HTR-8/SVneo (cell line): ENCODE measurements at regions not wholly inside any gene's neighbourhood (a gene's known extent, or its start where the extent isn't known, plus 50 kb on each side); places are given as distances from the start of the nearest gene placed in this dataset.

Source experiments
- DNase-seq: peaks from one replicate; pipeline ENCODE4 v3.0.0; 2011; ENCODE audit warnings: low spot score, mixed read lengths; ENCODE audit not compliant: insufficient read length
- FAIRE-seq: peaks from 2 replicates; lab custom pipeline; 2011; peaks lifted over from hg19 to GRCh38; lab: Jason Lieb, UNC

- no peak for DNase-seq
- no peak for FAIRE-seq
These were observed 172.8 kb downstream of the ACTL8 start for GRCh38 chr1:17927952-17928351.

- no peak for FAIRE-seq
- no peak for DNase-seq
These were observed 174.1 kb downstream of the ACTL8 start for GRCh38 chr1:17929224-17929623.

- DNase-seq = no peak
- no peak for FAIRE-seq
These were observed 175.5 kb downstream of the ACTL8 start for GRCh38 chr1:17930635-17931034.

GRCh38 chr1:17932164-17932563 lies 175.4 kb upstream of the IGSF21 start:
- DNase-seq = no peak
- no peak for FAIRE-seq

GRCh38 chr1:17933501-17933900 lies 174.1 kb upstream of the IGSF21 start:
- FAIRE-seq (no peak), DNase-seq (no peak)

DNA sequence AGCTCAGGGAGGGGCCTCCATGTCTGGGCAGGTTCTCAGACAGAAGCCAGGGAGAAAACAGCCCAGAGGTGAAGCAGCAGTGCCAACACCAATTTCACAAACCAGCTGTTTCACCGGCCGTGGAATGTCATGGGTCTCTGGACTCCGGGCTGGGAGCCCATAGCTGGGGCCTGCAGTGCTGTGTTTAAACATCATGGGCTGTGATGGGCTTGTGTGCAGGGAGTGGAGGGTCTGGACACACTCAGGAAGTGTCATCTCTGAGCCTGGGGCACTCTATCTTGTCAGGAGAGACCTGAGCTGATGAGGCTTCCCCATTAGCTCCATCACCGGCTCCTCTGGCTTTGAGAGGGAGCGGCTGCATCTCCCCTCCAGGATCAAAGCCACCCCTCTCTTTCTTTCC lies 173.6 kb upstream of the IGSF21 start:
- FAIRE-seq = no peak
- DNase-seq = no peak

DNA sequence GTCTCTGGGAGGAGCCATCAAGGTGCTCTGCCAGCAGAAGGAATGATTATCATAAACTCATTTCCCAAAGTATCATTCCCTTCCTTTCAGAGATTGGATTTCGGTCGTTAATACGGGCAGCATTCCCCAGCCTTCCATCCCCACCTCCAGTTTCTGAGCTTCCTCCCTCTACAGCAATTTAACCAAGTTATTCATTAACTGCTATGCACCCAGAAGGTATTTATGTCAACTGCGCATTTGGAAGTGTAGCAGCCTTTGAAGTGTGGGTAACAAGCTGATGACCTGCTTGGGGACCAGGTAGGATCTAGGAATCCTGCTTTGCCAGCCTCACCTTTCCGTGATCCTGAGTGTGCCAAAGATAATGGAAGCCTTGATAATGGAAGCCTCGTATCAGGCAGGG lies 172.4 kb upstream of the IGSF21 start:
- DNase-seq (no peak), FAIRE-seq (no peak)

- FAIRE-seq (no peak), DNase-seq (no peak)
These were observed 166.0 kb upstream of the IGSF21 start for GRCh38 chr1:17941431-17942189.

DNA sequence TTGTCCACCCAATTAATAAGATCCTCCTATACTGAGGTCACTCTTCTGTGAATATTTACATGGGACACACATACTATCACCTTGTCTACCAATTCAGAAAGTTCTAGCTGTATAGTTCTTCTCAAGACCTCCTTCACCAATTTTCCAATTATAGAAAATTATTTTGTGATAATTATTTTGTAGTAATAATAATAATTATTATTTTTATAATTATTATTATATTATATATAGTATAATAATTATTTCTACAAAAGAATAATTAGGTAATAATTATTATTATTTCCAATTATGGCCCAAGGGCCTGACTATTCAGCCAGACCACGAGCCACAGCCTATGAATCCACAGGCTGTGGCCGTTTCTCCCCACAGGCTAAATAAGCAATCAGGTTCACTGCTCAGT lies 164.1 kb upstream of the IGSF21 start:
- DNase-seq (no peak), FAIRE-seq (no peak)

GRCh38 chr1:17944646-17945045 lies 163.0 kb upstream of the IGSF21 start:
- DNase-seq (no peak), FAIRE-seq (no peak)

- FAIRE-seq (no peak), DNase-seq (no peak)
These were observed 161.2 kb upstream of the IGSF21 start for GRCh38 chr1:17946434-17946833.

GRCh38 chr1:17948594-17948993 lies 159.0 kb upstream of the IGSF21 start:
- FAIRE-seq = no peak
- no peak for DNase-seq

DNA sequence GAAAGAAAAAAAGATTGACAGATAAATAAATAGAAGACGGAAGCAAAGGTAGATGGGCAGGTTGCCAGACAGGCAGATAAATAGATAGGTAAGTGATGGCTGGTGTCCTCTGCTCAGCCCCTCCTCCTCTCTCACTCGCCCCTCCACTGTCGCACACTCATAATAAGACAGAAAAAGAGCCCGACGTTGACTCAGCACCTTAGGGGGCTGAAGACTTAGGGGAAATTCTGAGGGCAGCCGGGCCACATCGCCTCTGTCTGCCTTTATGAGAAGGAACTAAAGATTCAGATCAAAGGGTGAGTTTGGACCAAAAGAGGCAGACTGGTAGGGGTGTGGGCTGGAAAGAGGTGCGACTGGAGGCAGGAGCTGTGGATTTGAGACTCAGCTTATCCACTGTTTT lies 158.1 kb upstream of the IGSF21 start:
- no peak for FAIRE-seq
- DNase-seq = no peak

- DNase-seq (no peak), FAIRE-seq (no peak)
These were observed 156.9 kb upstream of the IGSF21 start for GRCh38 chr1:17950728-17951127.

DNA sequence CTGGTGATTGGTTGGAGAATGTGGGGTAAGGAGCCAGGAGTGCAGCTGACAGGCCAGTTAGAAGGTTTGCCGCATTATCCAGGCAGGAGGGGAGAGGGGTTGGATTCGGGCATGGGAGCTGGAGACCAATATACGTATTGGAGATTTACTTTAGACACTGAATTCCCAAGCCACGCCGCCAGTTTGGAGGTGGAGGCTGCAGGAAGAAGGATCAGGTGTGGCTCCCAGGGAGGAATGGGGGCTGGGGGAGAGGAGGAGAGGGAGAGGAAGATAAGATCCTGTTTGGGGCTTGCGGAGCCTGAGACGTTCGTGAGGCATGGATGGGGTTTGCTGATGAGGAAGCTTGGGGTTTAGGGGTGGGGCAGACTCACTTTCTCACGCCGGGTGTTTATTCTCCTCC lies 155.1 kb upstream of the IGSF21 start:
- DNase-seq (no peak), FAIRE-seq (no peak)

DNA sequence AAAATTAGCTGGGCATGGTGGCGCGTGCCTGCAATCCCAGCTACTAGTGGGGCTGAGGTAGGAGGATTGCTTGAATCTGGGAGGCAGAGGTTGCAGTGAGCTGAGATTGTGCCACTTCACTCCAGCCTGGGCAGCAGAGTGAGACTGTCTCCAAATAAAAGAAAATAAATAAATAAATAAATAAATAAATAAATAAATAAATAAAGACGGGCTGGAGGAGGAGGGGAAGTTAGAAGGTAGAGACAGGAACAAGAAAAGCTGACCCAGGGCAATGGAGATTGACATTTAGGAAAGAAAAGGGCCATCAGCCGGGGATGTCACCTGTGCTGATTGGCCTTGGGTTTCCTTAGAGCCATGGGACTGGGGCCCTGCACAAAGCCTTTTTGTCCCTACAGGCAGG lies 153.7 kb upstream of the IGSF21 start:
- DNase-seq (no peak), FAIRE-seq (no peak)

GRCh38 chr1:17955302-17956285 lies 152.0 kb upstream of the IGSF21 start:
- no peak for FAIRE-seq
- no peak for DNase-seq

DNA sequence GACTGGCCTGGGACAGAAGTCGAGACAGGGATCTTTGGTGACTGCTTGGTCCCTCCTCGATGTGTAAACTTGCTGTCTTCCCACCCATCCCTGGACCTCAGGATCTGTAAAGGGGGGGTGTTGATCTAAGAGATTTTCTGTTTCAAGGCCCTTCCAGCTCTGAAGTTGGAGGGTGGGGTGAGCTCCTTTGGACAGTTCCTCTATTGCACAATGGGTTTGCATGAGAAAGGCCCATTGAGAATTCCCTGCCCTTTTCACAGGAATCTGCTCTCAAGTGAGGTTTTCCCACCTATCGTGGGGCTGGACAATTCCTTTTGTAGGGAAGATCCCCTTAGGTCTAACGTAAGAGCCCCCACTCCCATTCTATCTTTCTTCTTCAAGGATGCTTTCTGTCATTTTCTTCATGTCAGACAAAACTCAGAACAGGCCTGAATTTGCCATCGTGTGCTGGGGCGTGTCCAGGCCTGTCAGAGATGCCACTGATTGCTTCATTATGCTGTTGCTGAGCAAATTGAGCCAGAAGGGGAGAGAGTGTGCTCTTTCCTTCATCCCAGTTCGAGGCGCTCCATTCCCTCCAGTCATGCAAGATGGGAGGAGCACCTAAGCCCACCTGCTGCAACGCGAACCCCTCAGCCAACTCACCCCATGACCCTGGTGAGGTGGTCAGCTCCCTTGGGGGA lies 149.9 kb upstream of the IGSF21 start:
- no peak for DNase-seq
- no peak for FAIRE-seq

DNA sequence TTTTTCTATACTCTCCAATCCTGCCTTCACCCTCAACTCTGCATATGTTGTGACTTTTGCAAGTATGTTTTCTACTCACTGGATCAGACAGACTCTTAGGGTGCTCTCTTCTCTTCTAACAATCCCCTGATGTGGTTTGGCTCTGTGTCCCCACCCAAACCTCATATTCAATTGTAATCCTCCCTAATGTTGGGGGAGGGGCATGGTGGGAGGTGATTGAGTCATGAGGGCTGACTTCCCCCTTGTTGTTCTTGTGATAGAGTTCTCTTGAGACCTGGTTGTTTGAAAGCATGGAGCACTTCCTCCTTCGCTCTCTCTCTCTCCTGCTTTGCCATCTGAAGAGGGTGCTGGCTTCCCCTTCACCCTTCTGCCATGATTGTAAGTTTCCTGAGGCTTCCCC lies 148.9 kb upstream of the IGSF21 start:
- no peak for DNase-seq
- no peak for FAIRE-seq

DNA sequence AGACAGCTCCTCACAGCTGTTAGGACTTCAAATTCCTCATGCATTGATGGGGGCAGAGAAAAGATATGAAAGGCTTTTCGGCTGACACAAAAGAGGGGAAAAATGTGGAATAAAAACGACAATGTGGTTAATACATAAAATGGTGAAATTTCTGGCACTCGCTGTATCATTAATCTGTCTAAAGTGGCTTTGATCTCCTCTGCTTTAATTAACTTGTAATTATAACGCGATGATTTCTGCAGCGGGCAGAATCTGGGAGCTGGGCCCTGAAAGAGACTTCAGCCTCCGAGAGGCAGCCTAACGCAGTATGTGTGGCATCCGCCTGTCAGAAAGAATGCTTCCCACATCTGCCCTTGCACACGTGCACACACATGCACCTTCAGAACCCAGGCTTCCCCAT lies 144.1 kb upstream of the IGSF21 start:
- no peak for FAIRE-seq
- no peak for DNase-seq
